ENCODE measurements at regions not wholly inside any gene's neighbourhood (a gene's known extent, or its start where the extent isn't known, plus 50 kb on each side); places are given as distances from the start of the nearest gene placed in this dataset.

GRCh38 chr13:31394506-31394905, 194.7 kb downstream of the B3GLCT start:
- Histone ChIP-seq H3K27me3 (replicated peaks in 1 of 2; ENCODE audit: control insufficient read depth in 2 of 2, insufficient read depth in 2 of 2, low read length in 1 of 2) (no peaks in the 10 kb centered on the region), H4K20me1 (ENCODE audit: control insufficient read depth, insufficient read depth) (no peaks in the 10 kb centered on the region), H2AFZ (ENCODE audit: control insufficient read depth, low read depth, low read length) (no peak overlapping the region), H3K4me1 (ENCODE audit: control insufficient read depth, insufficient read depth, low read length) (no peaks in the 10 kb centered on the region), H3K4me2 (ENCODE audit: control insufficient read depth, insufficient read depth) (no peak overlapping the region), H3K4me3 (no peak overlapping the region), H3K27ac (ENCODE audit: control insufficient read depth, insufficient read depth) (no peak overlapping the region), H3K79me2 (ENCODE audit: control insufficient read depth, insufficient read depth, low read length) (no peaks in the 10 kb centered on the region), H3K9me3 (replicated peaks; ENCODE audit: control insufficient read depth, insufficient read depth, low read length) (no peaks in the 10 kb centered on the region), H3K36me3 (ENCODE audit: control insufficient read depth in 2 of 2, insufficient read depth in 2 of 2, low read length in 1 of 2) (no peaks in the 10 kb centered on the region), H3K9ac (ENCODE audit: control insufficient read depth, insufficient read depth, low read length) (no peak overlapping the region)
- DNase-seq (ENCODE audit: low read depth, low spot score) (no peak), ATAC-seq (no peak), FAIRE-seq (no peak)
- RAD21 ChIA-PET (ENCODE audit: unreplicated experiment) = no interaction called here
- whole genome bisulfite sequencing (ENCODE audit: insufficient coverage, insufficient replicate concordance, low lambda C conversion rate, missing lambda C conversion rate) = 7% methylated on average over 4 of the region's 4 CpGs
- SMC1A ChIA-PET (ENCODE audit: uncharacterized antibody, unreplicated experiment) = no interaction called here
- intact Hi-C loops (cut with micrococcal nuclease; ENCODE audit: unreplicated experiment) (no loop called here), in situ Hi-C loops (cut with MboI) (no loop called here)
- POLR2A ChIA-PET = no interaction called here
- BruUV-seq (replicated peaks) = no TSS peak
- CTCF ChIA-PET = no interaction called here
- TF ChIP-seq TCF12 (IDR thresholded peaks at IDR 0.05; ENCODE audit: low read depth, low read length) = no peak
- TF ChIP-seq IRF4 (IDR thresholded peaks at IDR 0.05; ENCODE audit: low read depth, low read length) = no peak
- no peak for TF ChIP-seq MYC (IDR thresholded peaks at IDR 0.05; ENCODE audit: insufficient read depth, insufficient read length, insufficient replicate concordance, low read length, severe bottlenecking)
- no peak for TF ChIP-seq PBX3 (IDR thresholded peaks at IDR 0.05; ENCODE audit: insufficient replicate concordance, low read depth, low read length)
- TF ChIP-seq JUNB (IDR thresholded peaks at IDR 0.05) = no peak
- TF ChIP-seq ETV6 (conservative IDR thresholded peaks at IDR 0.05 in 1 of 2, IDR thresholded peaks at IDR 0.05 in 1 of 2; ENCODE audit: borderline replicate concordance in 1 of 2, low read depth in 1 of 2) = no peak

GRCh38 chr13:31395090-31395489, 195.3 kb downstream of the B3GLCT start:
- H3K4me2 ChIP-seq (ENCODE audit: control insufficient read depth, insufficient read depth) = no peak overlapping the region
- intact Hi-C loops (cut with micrococcal nuclease; ENCODE audit: unreplicated experiment) (no loop called here), in situ Hi-C loops (cut with MboI) (no loop called here)
- POLR2A ChIA-PET = no interaction called here
- no peak overlapping the region for H3K27ac ChIP-seq (ENCODE audit: control insufficient read depth, insufficient read depth)
- no peaks in the 10 kb centered on the region for H3K9me3 ChIP-seq (replicated peaks; ENCODE audit: control insufficient read depth, insufficient read depth, low read length)
- RAD21 ChIA-PET (ENCODE audit: unreplicated experiment) = no interaction called here
- no peak overlapping the region for H2AFZ ChIP-seq (ENCODE audit: control insufficient read depth, low read depth, low read length)
- DNase-seq (ENCODE audit: low read depth, low spot score) = no peak
- SMC1A ChIA-PET (ENCODE audit: uncharacterized antibody, unreplicated experiment) = no interaction called here
- no peaks in the 10 kb centered on the region for H3K36me3 ChIP-seq (ENCODE audit: control insufficient read depth in 2 of 2, insufficient read depth in 2 of 2, low read length in 1 of 2)
- no peaks in the 10 kb centered on the region for H3K79me2 ChIP-seq (ENCODE audit: control insufficient read depth, insufficient read depth, low read length)
- CTCF ChIA-PET = no interaction called here
- no peak overlapping the region for H3K4me3 ChIP-seq
- no TSS peak for BruUV-seq (replicated peaks)
- no peak overlapping the region for H3K9ac ChIP-seq (ENCODE audit: control insufficient read depth, insufficient read depth, low read length)
- no peaks in the 10 kb centered on the region for H4K20me1 ChIP-seq (ENCODE audit: control insufficient read depth, insufficient read depth)
- FAIRE-seq = no peak
- no peak for ATAC-seq
- WGBS (ENCODE audit: insufficient coverage, insufficient replicate concordance, low lambda C conversion rate, missing lambda C conversion rate) = 28% methylated on average over 3 of the region's 3 CpGs
- H3K27me3 ChIP-seq (replicated peaks in 1 of 2; ENCODE audit: control insufficient read depth in 2 of 2, insufficient read depth in 2 of 2, low read length in 1 of 2) = no peaks in the 10 kb centered on the region
- H3K4me1 ChIP-seq (ENCODE audit: control insufficient read depth, insufficient read depth, low read length) = no peaks in the 10 kb centered on the region
- TF ChIP-seq SIN3A (IDR thresholded peaks at IDR 0.05; ENCODE audit: low read depth, low read length) = no peak
- no peak for TF ChIP-seq SMC3 (IDR thresholded peaks at IDR 0.05; ENCODE audit: borderline replicate concordance, low read length)
- TF ChIP-seq JUND (IDR thresholded peaks at IDR 0.05; ENCODE audit: low read depth, low read length) = no peak
- TF ChIP-seq ZBTB11 (CRISPR knock-in tag; IDR thresholded peaks at IDR 0.05) = no peak
- no peak for TF ChIP-seq IKZF2 (IDR thresholded peaks at IDR 0.05)
- no peak for TF ChIP-seq EZH2 (IDR thresholded peaks at IDR 0.05; ENCODE audit: borderline replicate concordance, control insufficient read depth, low read depth, low read length)

Measured in GM12878 (cell line).